OCI-LY7 (cell line): ENCODE measurements at regions not wholly inside any gene's neighbourhood (a gene's known extent, or its start where the extent isn't known, plus 50 kb on each side); places are given as distances from the start of the nearest gene placed in this dataset.

ENCODE experiments used
- BruUV-seq: library from RNA; stranded (reverse); fragments of 400-500 nt; replicated peaks from 2 replicates; lab custom pipeline; 2021; lab: Mats Ljungman, UMichigan
- CTCF ChIA-PET: fragments of 300-600 bp; sonication (Branson Sonifier 250); formaldehyde crosslinking; loops from one replicate; lab custom pipeline; 2022; ENCODE audit warnings: antibody characterized with exemption; ENCODE audit not compliant: unreplicated experiment; lab: Charles Lee
- POLR2A ChIA-PET: fragments of 300-600 bp; sonication (Branson Sonifier 250); formaldehyde crosslinking; loops from one replicate; lab custom pipeline; 2022; ENCODE audit warnings: antibody characterized with exemption; lab: Charles Lee
- DNase-seq: peaks from one replicate; pipeline ENCODE4 v3.0.0-alpha.2; 2015; ENCODE audit warnings: low spot score
- H2AFZ ChIP-seq: fragments of 200-600 bp; sonication (generic), shearing (Covaris generic); 2 replicates; pipeline ENCODE4 v1.6.1; 2014; ENCODE audit warnings: mild to moderate bottlenecking, antibody characterized with exemption, low read length, moderate library complexity
- H3K27ac ChIP-seq: fragments of 200-600 bp; sonication (generic); 2 replicates; pipeline ENCODE4 v1.5.1; 2014; ENCODE audit warnings: mixed run types, low read depth, mild to moderate bottlenecking, moderate library complexity, low read length, inconsistent platforms; ENCODE audit not compliant: poor library complexity, severe bottlenecking
- H3K36me3 ChIP-seq: fragments of 200-600 bp; sonication (generic); 2 replicates; pipeline ENCODE4 v1.6.1; 2014; ENCODE audit warnings: mild to moderate bottlenecking, antibody characterized with exemption, low read length, moderate library complexity, mixed read lengths; ENCODE audit not compliant: insufficient read depth
- H3K4me1 ChIP-seq: fragments of 200-600 bp; sonication (generic); 2 replicates; pipeline ENCODE4 v1.5.1; 2014; ENCODE audit warnings: mild to moderate bottlenecking, low read length; ENCODE audit not compliant: insufficient read depth, poor library complexity, severe bottlenecking
- H3K4me2 ChIP-seq: fragments of 200-600 bp; sonication (generic); 2 replicates; pipeline ENCODE4 v1.6.1; 2014; ENCODE audit warnings: mild to moderate bottlenecking, low read length
- H3K4me3 ChIP-seq: fragments of 200-600 bp; sonication (generic); 2 replicates; pipeline ENCODE4 v1.5.1; 2014; ENCODE audit warnings: mild to moderate bottlenecking, low read depth, low read length; ENCODE audit not compliant: poor library complexity, severe bottlenecking
- H3K79me2 ChIP-seq: fragments of 200-600 bp; sonication (generic); 2 replicates; pipeline ENCODE4 v1.6.1; 2016; ENCODE audit warnings: low read depth, mild to moderate bottlenecking, low read length, moderate library complexity, mixed read lengths; ENCODE audit not compliant: insufficient read depth
- H3K9me2 ChIP-seq: fragments of 200-600 bp; sonication (generic); 2 replicates; pipeline ENCODE4 v1.6.1; 2016; ENCODE audit warnings: mild to moderate bottlenecking, low read length, mixed read lengths; ENCODE audit not compliant: insufficient read depth
- H3K9me3 ChIP-seq: fragments of 200-600 bp; sonication (generic); 2 replicates; pipeline ENCODE4 v1.6.1; 2014; ENCODE audit warnings: mild to moderate bottlenecking, mixed run types, low read length, mixed read lengths
- H4K20me1 ChIP-seq: fragments of 200-600 bp; sonication (generic); 2 replicates; pipeline ENCODE4 v1.6.1; 2014; ENCODE audit warnings: mild to moderate bottlenecking, antibody characterized with exemption, low read length, moderate library complexity, mixed read lengths; ENCODE audit not compliant: insufficient read depth
- EZH2phosphoT487 ChIP-seq: fragments of 200-600 bp; sonication (generic); IDR thresholded peaks from 2 replicates; pipeline ENCODE4 v1.6.1; 2018; ENCODE audit warnings: low read depth, borderline replicate concordance, mild to moderate bottlenecking, mixed run types, antibody characterized with exemption, low read length, moderate library complexity, mixed read lengths
- intact Hi-C: fragments of 100-400 bp; cut with micrococcal nuclease; formaldehyde crosslinking; loops from one replicate; pipeline ENCODE4 v1.10.0; 2022; ENCODE audit not compliant: unreplicated experiment
- TF ChIP-seq, protein P1 (sequence below): fragments of 200-600 bp; sonication (generic); conservative IDR thresholded peaks from 2 replicates; pipeline ENCODE4 v1.5.1; 2014; ENCODE audit warnings: mild to moderate bottlenecking, antibody characterized with exemption, low read length, moderate library complexity, mixed read lengths

DNA sequence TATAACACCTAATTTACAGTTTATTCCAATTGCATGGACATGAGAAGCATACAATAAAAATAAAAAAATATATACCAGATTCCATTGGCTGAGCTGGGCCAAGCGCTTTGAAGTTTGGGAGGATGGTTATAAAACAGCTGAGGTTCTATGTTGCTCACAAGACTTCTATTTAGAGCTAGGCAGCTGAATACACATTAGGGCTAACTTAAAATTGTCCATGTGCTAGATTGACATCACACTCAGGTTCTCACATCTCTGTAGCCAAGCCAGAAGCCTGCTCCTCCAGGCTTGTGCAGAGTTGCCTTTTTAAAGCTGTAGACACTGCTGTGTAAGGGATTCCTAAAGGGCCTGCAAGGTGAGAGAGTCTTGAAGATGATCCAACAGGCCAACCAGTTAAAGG lies 871.1 kb upstream of the FANCL start:
- DNase-seq: no peak
- H3K9me3 ChIP-seq: no peaks in the 10 kb centered on the region
- H3K9me2 ChIP-seq: no peaks in the 10 kb centered on the region
- ChIA-PET POLR2A (interaction anchor here (1.0 kb wide), 1 partner anchor 16 kb away, joined by 3 read pairs; no protein-coding TSS in a partner anchor), CTCF (no interaction called here)
- H4K20me1 ChIP-seq: no peaks in the 10 kb centered on the region
- no peaks in the 10 kb centered on the region for H3K79me2 ChIP-seq
- H2AFZ ChIP-seq: no peak overlapping the region
- H3K4me2 ChIP-seq: no peak overlapping the region
- no peaks in the 10 kb centered on the region for H3K4me1 ChIP-seq
- intact Hi-C loops: no loop called here
- no peak overlapping the region for H3K4me3 ChIP-seq
- no peaks in the 10 kb centered on the region for H3K36me3 ChIP-seq
- BruUV-seq: no TSS peak
- no peak overlapping the region for H3K27ac ChIP-seq
- TF ChIP-seq EZH2phosphoT487: no peak
- TF ChIP-seq, protein P1, sequence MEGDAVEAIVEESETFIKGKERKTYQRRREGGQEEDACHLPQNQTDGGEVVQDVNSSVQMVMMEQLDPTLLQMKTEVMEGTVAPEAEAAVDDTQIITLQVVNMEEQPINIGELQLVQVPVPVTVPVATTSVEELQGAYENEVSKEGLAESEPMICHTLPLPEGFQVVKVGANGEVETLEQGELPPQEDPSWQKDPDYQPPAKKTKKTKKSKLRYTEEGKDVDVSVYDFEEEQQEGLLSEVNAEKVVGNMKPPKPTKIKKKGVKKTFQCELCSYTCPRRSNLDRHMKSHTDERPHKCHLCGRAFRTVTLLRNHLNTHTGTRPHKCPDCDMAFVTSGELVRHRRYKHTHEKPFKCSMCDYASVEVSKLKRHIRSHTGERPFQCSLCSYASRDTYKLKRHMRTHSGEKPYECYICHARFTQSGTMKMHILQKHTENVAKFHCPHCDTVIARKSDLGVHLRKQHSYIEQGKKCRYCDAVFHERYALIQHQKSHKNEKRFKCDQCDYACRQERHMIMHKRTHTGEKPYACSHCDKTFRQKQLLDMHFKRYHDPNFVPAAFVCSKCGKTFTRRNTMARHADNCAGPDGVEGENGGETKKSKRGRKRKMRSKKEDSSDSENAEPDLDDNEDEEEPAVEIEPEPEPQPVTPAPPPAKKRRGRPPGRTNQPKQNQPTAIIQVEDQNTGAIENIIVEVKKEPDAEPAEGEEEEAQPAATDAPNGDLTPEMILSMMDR: no peak

DNA sequence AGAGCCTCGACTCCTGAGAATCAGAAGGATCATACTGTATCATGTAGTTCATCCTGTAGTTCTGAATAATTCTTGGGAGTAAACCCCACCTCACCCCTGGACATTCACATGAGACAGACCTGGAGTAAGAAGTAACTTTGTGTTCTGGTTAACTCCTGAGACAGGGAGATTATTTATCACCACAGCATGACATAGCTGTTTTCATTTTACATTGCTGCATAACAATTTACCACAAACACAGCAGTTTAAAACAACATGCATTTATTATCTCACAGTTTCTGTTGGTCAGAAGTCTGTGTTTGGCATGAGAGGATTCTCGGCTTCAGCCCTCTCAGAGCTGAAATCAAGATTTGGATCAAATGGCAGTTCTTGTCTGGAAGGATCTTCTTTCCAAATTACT lies 855.8 kb upstream of the FANCL start:
- intact Hi-C loops: no loop called here
- Histone ChIP-seq H3K36me3 (no peaks in the 10 kb centered on the region), H3K27ac (no peak overlapping the region), H3K79me2 (no peaks in the 10 kb centered on the region), H4K20me1 (no peaks in the 10 kb centered on the region), H3K9me3 (no peaks in the 10 kb centered on the region), H3K4me2 (no peak overlapping the region), H3K4me3 (no peak overlapping the region), H3K9me2 (no peaks in the 10 kb centered on the region), H2AFZ (no peak overlapping the region), H3K4me1 (no peaks in the 10 kb centered on the region)
- POLR2A ChIA-PET: interaction anchor here (0.7 kb wide), 1 partner anchor 1605 kb away, joined by 3 read pairs; no protein-coding TSS in a partner anchor
- BruUV-seq: no TSS peak
- CTCF ChIA-PET: no interaction called here
- no peak for TF ChIP-seq EZH2phosphoT487
- TF ChIP-seq, protein P1: no peak
- no peak for DNase-seq

DNA sequence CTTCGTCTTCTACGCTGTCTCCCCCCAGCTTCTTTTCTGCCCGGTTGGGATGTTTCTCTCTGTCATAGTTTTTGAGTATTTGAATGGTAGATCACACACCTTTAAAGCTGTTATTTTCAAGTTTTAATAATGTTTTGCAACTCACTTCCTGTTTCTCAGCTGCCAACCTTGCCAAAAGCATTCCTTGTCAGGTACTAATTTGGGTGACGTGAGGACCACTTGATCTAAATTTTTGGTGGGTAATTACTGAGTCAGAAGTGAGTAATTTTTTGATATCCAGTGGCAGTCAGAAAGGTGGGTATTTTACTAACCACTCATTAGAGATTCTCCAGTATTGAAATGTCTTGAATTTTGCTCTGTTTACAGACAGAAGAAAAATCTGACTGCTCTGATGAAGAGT lies 852.4 kb upstream of the FANCL start:
- POLR2A ChIA-PET: no interaction called here
- H3K9me3 ChIP-seq: no peaks in the 10 kb centered on the region
- no peak for TF ChIP-seq EZH2phosphoT487
- TF ChIP-seq, protein P1: no peak
- BruUV-seq: no TSS peak
- no peaks in the 10 kb centered on the region for H3K36me3 ChIP-seq
- H3K79me2 ChIP-seq: no peaks in the 10 kb centered on the region
- H3K4me3 ChIP-seq: no peak overlapping the region
- intact Hi-C loops: no loop called here
- DNase-seq: no peak
- H4K20me1 ChIP-seq: no peaks in the 10 kb centered on the region
- no peak overlapping the region for H2AFZ ChIP-seq
- H3K4me1 ChIP-seq: no peaks in the 10 kb centered on the region
- no peaks in the 10 kb centered on the region for H3K9me2 ChIP-seq
- CTCF ChIA-PET: no interaction called here
- no peak overlapping the region for H3K4me2 ChIP-seq
- no peak overlapping the region for H3K27ac ChIP-seq
